ENCODE measurements at regions not wholly inside any gene's neighbourhood (a gene's known extent, or its start where the extent isn't known, plus 50 kb on each side); places are given as distances from the start of the nearest gene placed in this dataset.

DNA sequence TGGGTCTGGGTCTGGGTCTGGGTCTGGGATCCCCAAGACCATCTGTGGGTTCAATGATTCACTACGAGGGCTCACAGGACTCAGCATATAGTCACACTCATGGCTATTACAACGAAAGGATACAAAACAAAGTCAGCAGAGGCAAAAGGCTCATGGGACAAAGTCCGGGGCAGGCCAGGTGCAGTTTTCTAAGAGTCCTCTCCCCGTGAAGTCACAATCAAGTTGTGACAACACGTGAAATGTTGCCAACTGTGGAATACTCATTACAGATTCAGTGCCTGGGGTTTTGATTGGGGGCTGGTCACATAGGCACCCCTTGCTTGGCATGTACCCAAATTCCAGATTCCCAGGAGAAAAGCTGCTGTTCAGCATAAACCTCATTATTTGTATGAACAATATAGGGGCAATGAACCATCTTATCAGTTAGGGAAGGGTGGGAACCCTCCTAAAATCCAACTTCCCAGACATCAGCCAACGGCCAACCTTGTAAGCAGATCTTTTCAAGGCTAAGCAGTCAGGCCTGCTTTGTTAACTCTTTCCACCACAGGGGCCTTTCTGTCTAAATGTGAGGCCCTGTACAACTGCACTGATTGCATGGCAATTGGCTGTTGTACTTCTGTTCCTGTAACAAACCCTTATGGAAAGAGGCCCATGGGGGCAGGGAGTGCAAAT, 58.2 kb upstream of the DIPK2B start (continued):
- TF ChIP-seq ZNF223 (tag by site-specific recombination; IDR thresholded peaks at IDR 0.05) (no peak), ZNF792 (tag by site-specific recombination; IDR thresholded peaks at IDR 0.05) (no peak), ZNF501 (tag by site-specific recombination; IDR thresholded peaks at IDR 0.05) (no peak), ZNF747 (tag by site-specific recombination; IDR thresholded peaks at IDR 0.05) (no peak)

Data from HEK293 (cell line).